ENCODE measurements at regions not wholly inside any gene's neighbourhood (a gene's known extent, or its start where the extent isn't known, plus 50 kb on each side); places are given as distances from the start of the nearest gene placed in this dataset.

DNA sequence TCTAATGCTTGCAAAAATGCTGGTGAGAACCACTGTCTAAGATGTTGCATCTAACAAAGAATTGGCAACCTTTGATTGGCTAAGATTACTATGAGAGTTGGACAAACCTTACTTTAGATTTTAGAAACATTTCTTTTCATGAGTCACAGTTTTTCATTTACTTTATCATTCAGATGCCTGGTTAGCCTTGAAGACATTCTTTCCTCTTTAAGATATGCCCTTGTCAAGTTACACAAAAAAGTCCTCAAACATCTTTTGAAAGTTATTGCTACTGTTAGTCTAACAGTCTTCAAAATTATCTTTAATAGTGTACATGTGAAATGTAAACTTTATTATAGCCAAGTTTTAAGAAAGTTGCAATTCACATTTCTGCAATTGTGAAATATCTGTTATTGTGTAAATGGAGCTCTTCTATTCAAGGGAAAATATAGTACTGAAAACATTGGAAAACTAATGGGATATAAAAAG lies 276.3 kb downstream of the RND3 start:
- H3K9ac ChIP-seq (replicated peaks; ENCODE audit: extremely low read depth, insufficient read depth, low read length) = no peak overlapping the region
- intact Hi-C loops (cut with micrococcal nuclease) (no loop called here), dilution Hi-C loops (cut with MboI; ENCODE audit: extremely low pct_ligation_motif_present, low sequenced_read_pairs) (no loop called here)
- H3K4me2 ChIP-seq (ENCODE audit: insufficient read depth, low read length) = no peak overlapping the region
- no peaks in the 10 kb centered on the region for H3K9me3 ChIP-seq (replicated peaks; ENCODE audit: control insufficient read depth, insufficient read depth, low read length)
- H3K9me1 ChIP-seq (replicated peaks; ENCODE audit: control insufficient read depth, extremely low read depth, insufficient read depth, low read length) = no peaks in the 10 kb centered on the region
- BruUV-seq (replicated peaks) = no TSS peak
- FAIRE-seq (no peak), DNase-seq (ENCODE audit: low read depth, low spot score) (no peak)
- no peak overlapping the region for H3K4me3 ChIP-seq (replicated peaks in 1 of 3; ENCODE audit: insufficient read depth in 1 of 3, low read depth in 1 of 3, low read length in 3 of 3)
- H3K27me3 ChIP-seq (ENCODE audit: control insufficient read depth in 2 of 2, insufficient read depth in 2 of 2, low read length in 2 of 2) = no peaks in the 10 kb centered on the region
- H4K20me1 ChIP-seq (replicated peaks; ENCODE audit: control insufficient read depth, extremely low read depth, insufficient read depth, low read length) = no peaks in the 10 kb centered on the region
- POLR2A ChIA-PET = no interaction called here
- H3K27ac ChIP-seq (ENCODE audit: insufficient read depth, low read depth, low read length) = no peak overlapping the region
- CTCF ChIA-PET = interaction anchor here (0.8 to 1.4 kb wide), 4 partner anchors 12 to 265 kb away, joined by 3 to 4 read pairs (median 3); no protein-coding TSS in a partner anchor
- H3K36me3 ChIP-seq (ENCODE audit: control insufficient read depth in 2 of 2, extremely low read depth in 1 of 2, insufficient read depth in 2 of 2, low read length in 2 of 2) = no peaks in the 10 kb centered on the region
- H2AFZ ChIP-seq (ENCODE audit: low read depth, low read length) = no peak overlapping the region
- no peaks in the 10 kb centered on the region for H3K4me1 ChIP-seq (ENCODE audit: control insufficient read depth, extremely low read depth, insufficient read depth, low read length)
- H3K79me2 ChIP-seq (ENCODE audit: control insufficient read depth, insufficient read depth, low read length) = no peaks in the 10 kb centered on the region
- TF ChIP-seq POLR2AphosphoS5 (IDR thresholded peaks at IDR 0.05; ENCODE audit: insufficient read depth, low read depth, low read length) (no peak), MAX (IDR thresholded peaks at IDR 0.05; ENCODE audit: insufficient read depth, insufficient read length) (no peak), POLR2A (IDR thresholded peaks at IDR 0.05; ENCODE audit: low read depth, low read length) (no peak), JUN (IDR thresholded peaks at IDR 0.05; ENCODE audit: borderline replicate concordance, insufficient read depth, insufficient read length, low read depth) (no peak), MYC (IDR thresholded peaks at IDR 0.05; ENCODE audit: low read depth, low read length) (no peak), FOS (IDR thresholded peaks at IDR 0.05; ENCODE audit: borderline replicate concordance, insufficient read depth, low read length) (no peak), EZH2 (IDR thresholded peaks at IDR 0.05; ENCODE audit: borderline replicate concordance, low read depth, low read length, severe bottlenecking) (no peak), GATA2 (IDR thresholded peaks at IDR 0.05; ENCODE audit: insufficient read depth, insufficient read length, low read depth, low read length) (no peak)
- TF ChIP-seq, protein P1, sequence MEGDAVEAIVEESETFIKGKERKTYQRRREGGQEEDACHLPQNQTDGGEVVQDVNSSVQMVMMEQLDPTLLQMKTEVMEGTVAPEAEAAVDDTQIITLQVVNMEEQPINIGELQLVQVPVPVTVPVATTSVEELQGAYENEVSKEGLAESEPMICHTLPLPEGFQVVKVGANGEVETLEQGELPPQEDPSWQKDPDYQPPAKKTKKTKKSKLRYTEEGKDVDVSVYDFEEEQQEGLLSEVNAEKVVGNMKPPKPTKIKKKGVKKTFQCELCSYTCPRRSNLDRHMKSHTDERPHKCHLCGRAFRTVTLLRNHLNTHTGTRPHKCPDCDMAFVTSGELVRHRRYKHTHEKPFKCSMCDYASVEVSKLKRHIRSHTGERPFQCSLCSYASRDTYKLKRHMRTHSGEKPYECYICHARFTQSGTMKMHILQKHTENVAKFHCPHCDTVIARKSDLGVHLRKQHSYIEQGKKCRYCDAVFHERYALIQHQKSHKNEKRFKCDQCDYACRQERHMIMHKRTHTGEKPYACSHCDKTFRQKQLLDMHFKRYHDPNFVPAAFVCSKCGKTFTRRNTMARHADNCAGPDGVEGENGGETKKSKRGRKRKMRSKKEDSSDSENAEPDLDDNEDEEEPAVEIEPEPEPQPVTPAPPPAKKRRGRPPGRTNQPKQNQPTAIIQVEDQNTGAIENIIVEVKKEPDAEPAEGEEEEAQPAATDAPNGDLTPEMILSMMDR (IDR thresholded peaks at IDR 0.05; ENCODE audit: extremely low read depth in 1 of 2, insufficient read depth in 1 of 2, low read depth in 1 of 2, low read length in 2 of 2) = no peak
